OCI-LY1 (cell line): ENCODE measurements at regions not wholly inside any gene's neighbourhood (a gene's known extent, or its start where the extent isn't known, plus 50 kb on each side); places are given as distances from the start of the nearest gene placed in this dataset.

Experiments used
- H2AFZ ChIP-seq: fragments of 200-600 bp; sonication (generic), shearing (Covaris generic); 2 replicates; pipeline ENCODE4 v1.6.0; 2014; ENCODE audit warnings: antibody characterized with exemption, mild to moderate bottlenecking, low read length
- H3F3A ChIP-seq: fragments of 200-600 bp; sonication (generic), shearing (Covaris generic); 2 replicates; pipeline ENCODE4 v1.6.0; 2014; ENCODE audit warnings: mild to moderate bottlenecking, antibody characterized with exemption, low read length, moderate library complexity; ENCODE audit not compliant: insufficient read depth
- H3K27ac ChIP-seq: fragments of 200-600 bp; sonication (generic); 2 replicates; pipeline ENCODE4 v1.5.1; 2014; ENCODE audit warnings: low read length, mixed run types, mild to moderate bottlenecking, low read depth; ENCODE audit not compliant: poor library complexity, severe bottlenecking
- H3K27me3 ChIP-seq: fragments of 200-600 bp; sonication (generic); 2 replicates; pipeline ENCODE4 v1.6.0; 2014; ENCODE audit warnings: antibody characterized with exemption, mild to moderate bottlenecking, low read length, moderate library complexity; ENCODE audit not compliant: insufficient read depth
- H3K36me3 ChIP-seq: fragments of 200-600 bp; sonication (generic); 2 replicates; pipeline ENCODE4 v1.6.1; 2014; ENCODE audit warnings: mild to moderate bottlenecking, antibody characterized with exemption, low read length, moderate library complexity, mixed read lengths; ENCODE audit not compliant: insufficient read depth
- H3K4me1 ChIP-seq: fragments of 200-600 bp; sonication (generic); 2 replicates; pipeline ENCODE4 v1.5.1; 2014; ENCODE audit warnings: mild to moderate bottlenecking, low read length, moderate library complexity; ENCODE audit not compliant: insufficient read depth, severe bottlenecking
- H3K4me2 ChIP-seq: fragments of 200-600 bp; sonication (generic), shearing (Covaris generic); 2 replicates; pipeline ENCODE4 v1.6.1; 2014; ENCODE audit warnings: low read length
- H3K4me3 ChIP-seq: fragments of 200-600 bp; sonication (generic); 2 replicates; pipeline ENCODE4 v1.5.1; 2014; ENCODE audit warnings: low read length, low read depth, mild to moderate bottlenecking, mixed read lengths; ENCODE audit not compliant: poor library complexity, severe bottlenecking
- H3K79me2 ChIP-seq: fragments of 200-600 bp; shearing (Covaris generic); 2 replicates; pipeline ENCODE4 v1.6.1; 2016; ENCODE audit warnings: mixed run types, low read length, mixed read lengths; ENCODE audit not compliant: insufficient read depth
- H3K9ac ChIP-seq: fragments of 200-600 bp; sonication (generic), shearing (Covaris generic); 2 replicates; pipeline ENCODE4 v1.6.1; 2014; ENCODE audit warnings: mild to moderate bottlenecking, low read length, mixed read lengths
- H3K9me2 ChIP-seq: fragments of 200-600 bp; sonication (generic), shearing (Covaris generic); 2 replicates; pipeline ENCODE4 v1.6.1; 2014; ENCODE audit warnings: low read depth, mild to moderate bottlenecking, low read length, mixed read lengths
- H3K9me3 ChIP-seq: fragments of 200-600 bp; shearing (Covaris generic); 2 replicates; pipeline ENCODE4 v1.6.1; 2014; ENCODE audit warnings: low read length, mixed read lengths
- H4K20me1 ChIP-seq: fragments of 200-600 bp; sonication (generic), shearing (Covaris generic); 2 replicates; pipeline ENCODE4 v1.6.0; 2016; ENCODE audit warnings: mild to moderate bottlenecking, low read length; ENCODE audit not compliant: insufficient read depth
- EZH2 ChIP-seq: fragments of 200-600 bp; sonication (generic), shearing (Covaris generic); IDR thresholded peaks from 2 replicates; pipeline ENCODE4 v1.8.0; 2017; ENCODE audit warnings: borderline replicate concordance, mixed run types, mild to moderate bottlenecking, antibody characterized with exemption, low read length, moderate library complexity, mixed read lengths
- TF ChIP-seq, protein P1 (sequence below): fragments of 200-600 bp; sonication (generic), shearing (Covaris generic); IDR thresholded peaks from 2 replicates; pipeline ENCODE4 v1.5.1; 2017; ENCODE audit warnings: mild to moderate bottlenecking, antibody characterized with exemption, low read length, moderate library complexity, mixed read lengths

DNA sequence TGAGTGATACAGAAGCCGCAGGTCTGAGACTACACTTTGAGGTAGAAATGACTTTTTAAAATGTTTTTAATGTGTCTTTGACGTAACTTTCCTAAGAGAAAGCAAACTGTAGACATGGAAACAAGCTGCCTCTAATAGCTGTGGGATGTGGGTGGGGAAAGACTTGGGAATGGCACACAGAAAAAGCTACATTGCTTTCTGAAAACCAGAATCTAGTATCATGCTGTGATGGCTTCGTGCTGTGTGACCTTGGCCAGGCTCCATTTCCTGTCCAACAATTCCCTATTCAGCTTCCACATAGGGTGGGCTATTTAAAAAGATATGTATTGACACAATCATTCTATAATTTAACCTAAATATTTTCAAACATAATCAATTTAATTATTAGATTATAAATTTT, 909.1 kb downstream of the NCAM2 start:
- Histone ChIP-seq H3K9ac (no peak overlapping the region), H3F3A (no peaks in the 10 kb centered on the region), H3K9me3 (no peaks in the 10 kb centered on the region), H3K36me3 (no peaks in the 10 kb centered on the region), H3K27ac (no peak overlapping the region), H3K79me2 (no peaks in the 10 kb centered on the region), H3K4me2 (no peak overlapping the region), H3K4me1 (no peaks in the 10 kb centered on the region), H3K27me3 (no peaks in the 10 kb centered on the region), H3K9me2 (no peaks in the 10 kb centered on the region), H4K20me1 (no peaks in the 10 kb centered on the region), H3K4me3 (no peak overlapping the region), H2AFZ (no peak overlapping the region)
- no peak for TF ChIP-seq EZH2
- TF ChIP-seq, protein P1, sequence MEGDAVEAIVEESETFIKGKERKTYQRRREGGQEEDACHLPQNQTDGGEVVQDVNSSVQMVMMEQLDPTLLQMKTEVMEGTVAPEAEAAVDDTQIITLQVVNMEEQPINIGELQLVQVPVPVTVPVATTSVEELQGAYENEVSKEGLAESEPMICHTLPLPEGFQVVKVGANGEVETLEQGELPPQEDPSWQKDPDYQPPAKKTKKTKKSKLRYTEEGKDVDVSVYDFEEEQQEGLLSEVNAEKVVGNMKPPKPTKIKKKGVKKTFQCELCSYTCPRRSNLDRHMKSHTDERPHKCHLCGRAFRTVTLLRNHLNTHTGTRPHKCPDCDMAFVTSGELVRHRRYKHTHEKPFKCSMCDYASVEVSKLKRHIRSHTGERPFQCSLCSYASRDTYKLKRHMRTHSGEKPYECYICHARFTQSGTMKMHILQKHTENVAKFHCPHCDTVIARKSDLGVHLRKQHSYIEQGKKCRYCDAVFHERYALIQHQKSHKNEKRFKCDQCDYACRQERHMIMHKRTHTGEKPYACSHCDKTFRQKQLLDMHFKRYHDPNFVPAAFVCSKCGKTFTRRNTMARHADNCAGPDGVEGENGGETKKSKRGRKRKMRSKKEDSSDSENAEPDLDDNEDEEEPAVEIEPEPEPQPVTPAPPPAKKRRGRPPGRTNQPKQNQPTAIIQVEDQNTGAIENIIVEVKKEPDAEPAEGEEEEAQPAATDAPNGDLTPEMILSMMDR = no peak

DNA sequence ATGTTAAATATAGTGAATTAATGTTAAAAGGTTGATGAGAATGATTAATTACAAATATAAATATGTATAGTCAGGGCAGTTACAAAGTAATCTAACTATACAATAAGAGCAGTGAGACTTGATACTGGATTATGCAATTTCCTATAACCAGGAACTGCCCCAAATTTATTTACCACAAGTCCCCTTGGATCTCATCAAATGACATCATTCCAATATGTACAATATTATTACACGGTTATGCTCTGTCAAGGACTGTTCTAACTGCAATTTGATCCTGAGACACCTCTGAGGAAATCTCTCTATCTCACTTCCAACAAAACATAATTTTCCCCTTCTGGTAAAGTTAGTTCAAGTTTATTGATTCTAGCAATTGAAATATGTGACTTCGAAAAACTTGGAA, 917.6 kb downstream of the NCAM2 start:
- Histone ChIP-seq H3K9me3 (no peaks in the 10 kb centered on the region), H3K36me3 (no peaks in the 10 kb centered on the region), H3F3A (no peaks in the 10 kb centered on the region), H3K4me1 (no peaks in the 10 kb centered on the region), H3K9ac (no peak overlapping the region), H3K27me3 (no peaks in the 10 kb centered on the region), H3K27ac (no peak overlapping the region), H3K4me3 (no peak overlapping the region), H2AFZ (no peak overlapping the region), H3K79me2 (no peaks in the 10 kb centered on the region), H4K20me1 (no peaks in the 10 kb centered on the region), H3K9me2 (no peaks in the 10 kb centered on the region), H3K4me2 (no peak overlapping the region)
- no peak for TF ChIP-seq EZH2
- TF ChIP-seq, protein P1 = no peak

DNA sequence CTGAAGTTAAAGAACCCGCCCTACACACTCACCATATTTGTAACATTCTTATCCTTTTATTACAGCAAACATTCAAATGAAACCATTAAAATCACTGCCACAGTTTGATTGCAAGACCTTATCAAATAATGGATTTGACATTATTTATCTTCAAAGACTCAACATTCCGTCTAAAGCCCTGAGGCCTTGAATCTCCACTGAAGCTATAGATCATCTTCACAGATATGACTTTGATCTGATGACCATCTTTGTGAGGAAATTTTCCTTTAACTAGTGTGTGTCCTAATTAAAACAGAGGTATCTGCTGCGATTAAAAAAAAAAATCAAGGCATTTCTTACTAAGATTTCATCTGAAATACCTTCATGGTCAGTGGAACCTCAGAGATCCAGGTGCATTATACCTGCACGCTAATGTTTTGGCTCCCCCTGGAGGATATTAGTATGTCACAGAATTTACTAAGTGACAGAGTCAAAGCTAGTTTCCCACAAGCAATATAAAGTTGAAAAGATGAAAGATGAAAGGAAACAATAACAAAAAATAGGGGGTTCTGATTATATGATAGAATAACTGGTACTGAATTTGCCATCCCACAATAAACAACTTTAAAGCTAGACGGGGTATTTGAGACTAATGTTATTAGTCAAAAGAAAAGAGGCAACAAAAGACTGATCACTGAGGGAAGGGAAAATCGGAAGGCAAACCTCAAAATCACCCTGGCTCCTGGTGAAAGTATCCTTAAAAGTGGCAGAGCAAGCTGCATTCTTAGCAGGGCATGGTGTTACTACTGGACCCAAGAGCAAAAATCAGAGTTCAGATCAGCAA, 923.4 kb downstream of the NCAM2 start:
- Histone ChIP-seq H3K9ac (peak overlapping the region; percentile 2; the same call in 1 of the 2 replicates), H3K4me3 (peak overlapping the region; percentile 33), H2AFZ (no peak overlapping the region), H3K4me2 (peak overlapping the region; percentile 57), H3K79me2 (no peaks in the 10 kb centered on the region), H3K9me3 (no peaks in the 10 kb centered on the region), H3K36me3 (no peaks in the 10 kb centered on the region), H3K27me3 (no peaks in the 10 kb centered on the region), H3K27ac (peak overlapping the region; percentile 1), H3K4me1 (peaks cover 12% of the 10 kb centered on the region), H3F3A (no peaks in the 10 kb centered on the region), H4K20me1 (no peaks in the 10 kb centered on the region), H3K9me2 (no peaks in the 10 kb centered on the region)
- no peak for TF ChIP-seq EZH2
- TF ChIP-seq, protein P1 = peak; percentile 83
